GM19372 (cell line): ENCODE measurements at regions not wholly inside any gene's neighbourhood (a gene's known extent, or its start where the extent isn't known, plus 50 kb on each side); places are given as distances from the start of the nearest gene placed in this dataset.
"Not testable (repeated sequence)": the region's sequence is repeated elsewhere in the genome, so short reads cannot be mapped to it uniquely, and the experiment has no call there.

Source experiments
- ATAC-seq: cut with Tn5 transposase; IDR thresholded peaks from one replicate; pipeline ENCODE4 v1.9.1; 2021; ENCODE audit warnings: mild to moderate bottlenecking, low read depth, moderate library complexity; ENCODE audit not compliant: unreplicated experiment

DNA sequence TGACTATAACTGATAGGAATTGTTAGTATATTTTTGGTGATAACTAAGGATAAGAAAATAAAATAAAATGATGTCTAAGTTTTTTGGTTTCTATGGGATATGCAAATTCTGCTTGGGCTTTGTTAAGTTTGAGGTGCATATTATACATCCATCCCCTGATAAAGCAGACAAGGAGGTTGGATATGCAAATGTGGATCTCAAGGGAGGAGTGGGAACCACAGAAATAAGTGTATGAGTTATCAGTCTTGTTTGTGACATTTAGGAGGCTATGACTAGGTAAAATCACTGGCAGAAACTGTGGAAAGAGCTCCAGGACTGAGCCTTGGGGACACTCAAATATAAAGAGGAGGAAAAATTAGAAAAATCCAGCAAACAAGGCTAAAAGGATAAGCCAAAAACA is 719.4 kb downstream of the RERGL start:
- ATAC-seq: no peak

DNA sequence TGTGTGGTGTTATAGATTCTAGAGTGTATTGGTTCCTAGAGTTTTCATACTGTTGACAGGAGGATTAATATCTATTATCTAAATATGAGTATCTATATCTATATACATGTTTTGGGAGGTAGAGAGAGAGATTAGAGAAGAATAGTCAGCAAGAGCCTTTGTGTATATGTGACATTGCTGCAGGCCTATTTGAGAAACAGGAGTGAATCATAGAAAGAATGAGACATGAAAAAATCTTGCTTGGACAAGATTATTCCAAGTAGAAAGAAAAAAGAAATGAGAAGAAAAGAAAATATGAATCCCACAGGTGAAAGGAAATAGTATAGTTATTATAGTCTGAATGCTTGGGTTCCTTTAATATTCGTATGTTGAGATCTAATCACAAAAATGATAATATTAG is 720.4 kb downstream of the RERGL start:
- ATAC-seq: no peak

DNA sequence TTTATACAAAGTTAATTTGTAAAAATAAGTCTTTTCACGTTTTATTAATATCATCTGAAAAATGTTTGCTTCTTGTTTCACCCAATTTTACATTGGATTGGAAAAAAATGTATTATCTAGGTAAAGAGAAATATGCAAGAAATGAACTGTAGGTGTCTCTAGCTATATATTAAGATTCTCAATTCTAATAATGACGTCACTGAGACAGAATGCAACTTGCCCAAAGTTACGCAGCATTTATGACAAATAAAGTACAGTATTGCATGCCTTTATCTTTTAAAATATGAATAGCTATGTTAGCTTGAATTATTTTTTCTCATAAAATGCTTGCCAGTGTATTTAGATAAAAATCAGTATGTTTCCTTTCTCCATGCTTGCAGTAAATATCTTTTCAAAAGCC is 728.8 kb downstream of the RERGL start:
- ATAC-seq: no peak

DNA sequence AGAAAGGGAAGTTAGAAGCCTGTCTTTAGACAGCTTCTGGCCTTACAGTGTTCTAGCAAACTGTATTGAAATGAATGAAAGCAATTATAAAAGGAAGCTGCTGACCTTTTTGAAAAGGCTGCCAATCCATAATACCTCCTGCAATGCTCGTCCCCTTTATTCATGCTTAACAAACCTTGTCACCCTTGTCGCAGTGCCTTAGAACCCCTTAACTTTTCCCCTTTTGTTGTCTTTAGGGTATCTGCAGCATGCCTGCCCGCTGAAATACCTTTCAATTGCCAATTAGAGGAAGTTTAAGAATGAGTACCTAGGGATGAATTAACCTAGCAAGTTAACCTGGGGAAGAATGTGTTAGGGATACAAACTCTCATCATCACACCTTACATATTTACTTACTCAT is 731.2 kb downstream of the RERGL start:
- no peak for ATAC-seq

DNA sequence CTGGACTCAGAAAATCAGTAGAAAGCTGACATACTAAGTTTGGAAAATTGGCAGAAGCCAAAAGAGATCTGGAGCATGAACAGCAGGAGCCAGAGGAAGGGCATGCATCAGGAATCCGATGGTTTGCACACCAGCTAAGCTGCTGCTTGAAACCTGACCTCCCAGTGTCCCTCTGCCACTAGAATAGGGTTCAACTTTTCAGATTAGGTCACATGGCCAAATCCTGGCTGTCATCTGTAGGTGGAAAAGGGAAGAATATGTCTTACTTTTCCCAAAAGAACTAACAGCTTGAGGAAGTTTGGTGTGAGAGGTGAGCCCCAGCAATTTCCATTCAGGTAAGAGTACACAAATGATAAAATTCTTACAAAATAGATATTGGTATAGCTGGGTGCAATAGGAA is 732.6 kb downstream of the RERGL start:
- no peak for ATAC-seq

DNA sequence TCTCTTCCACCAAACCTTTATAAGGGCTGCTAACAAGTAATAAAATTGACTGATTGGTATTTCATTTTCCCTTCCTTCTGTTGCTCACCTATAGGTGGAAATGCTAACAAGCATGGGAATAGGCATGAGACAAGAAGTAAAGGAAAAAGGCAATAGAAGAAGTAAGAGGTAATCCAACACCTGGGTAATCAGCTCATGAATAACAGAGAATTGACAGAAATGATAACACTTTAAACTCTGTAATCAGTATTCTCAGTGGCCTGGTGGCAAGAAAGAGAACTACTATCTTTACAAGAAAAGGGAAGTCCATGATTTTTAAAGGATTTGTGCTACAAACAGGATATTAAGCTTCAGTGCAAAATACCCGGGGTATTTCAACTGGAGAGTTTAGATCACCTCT is 737.8 kb downstream of the RERGL start:
- no peak for ATAC-seq

DNA sequence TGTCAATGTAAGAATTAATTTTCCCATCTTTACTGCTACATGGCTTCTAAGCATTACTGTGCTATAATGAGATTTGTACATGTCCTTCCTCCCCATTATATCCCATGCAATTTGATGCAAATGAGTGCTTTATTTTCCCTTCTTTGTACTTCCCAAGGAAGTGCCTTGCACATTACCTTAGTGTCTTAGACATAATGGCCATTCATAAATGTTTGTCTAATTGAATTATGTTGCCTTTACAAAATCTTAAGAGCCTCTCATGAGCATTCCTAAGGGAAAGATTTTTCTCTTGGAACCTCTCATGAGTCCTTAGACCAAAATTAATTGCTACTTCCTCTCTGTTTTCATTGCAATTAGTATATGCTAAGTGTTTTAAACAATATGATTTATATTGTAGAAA is 741.7 kb downstream of the RERGL start:
- no peak for ATAC-seq

DNA sequence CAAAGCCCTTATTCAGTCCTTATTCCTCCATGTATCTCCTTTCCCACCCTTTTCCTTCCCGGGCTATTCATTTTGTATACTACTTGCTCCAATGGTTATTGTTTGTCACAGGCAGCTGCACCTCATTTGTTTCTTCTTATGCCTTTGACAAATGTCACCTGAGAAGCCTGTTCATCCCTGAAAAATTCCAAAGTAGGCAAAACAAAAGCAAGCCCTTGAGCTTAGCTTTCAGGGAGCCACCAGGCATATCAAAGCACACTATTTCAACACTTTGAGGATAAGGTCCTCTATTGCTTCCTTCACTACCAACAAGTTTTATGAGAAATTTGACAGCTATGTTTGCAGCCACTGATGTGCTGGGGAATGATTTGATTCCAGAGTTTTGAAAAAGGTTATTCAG is 738.7 kb upstream of the LMO3 start:
- no peak for ATAC-seq

DNA sequence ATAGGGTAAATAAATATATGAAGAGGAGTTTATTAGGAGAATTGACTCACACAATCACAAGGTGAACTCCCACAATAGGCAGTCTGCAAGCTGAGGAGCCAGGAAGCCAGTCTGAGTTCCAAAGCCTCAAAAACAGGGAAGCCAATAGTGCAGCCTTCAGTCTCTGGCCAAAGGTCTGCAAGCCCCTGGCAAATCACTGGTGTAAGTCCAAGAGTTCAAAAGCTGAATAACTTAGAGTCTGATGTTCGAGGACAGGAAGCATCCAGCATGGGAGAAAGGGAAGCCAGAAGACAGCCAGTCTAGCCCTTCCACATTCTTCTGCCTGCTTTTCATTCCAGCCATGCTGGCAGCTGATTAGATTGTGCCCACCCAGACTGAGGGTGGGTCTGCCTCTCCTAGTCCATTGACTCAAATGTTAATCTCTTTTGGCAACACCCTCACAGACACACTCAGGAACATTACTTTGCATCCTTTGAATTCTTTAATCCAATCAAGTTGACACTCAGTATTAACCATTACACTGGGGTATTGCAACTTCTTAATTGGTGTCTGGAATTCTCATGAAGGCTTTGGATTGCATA is 736.5 kb upstream of the LMO3 start:
- ATAC-seq: no peak

DNA sequence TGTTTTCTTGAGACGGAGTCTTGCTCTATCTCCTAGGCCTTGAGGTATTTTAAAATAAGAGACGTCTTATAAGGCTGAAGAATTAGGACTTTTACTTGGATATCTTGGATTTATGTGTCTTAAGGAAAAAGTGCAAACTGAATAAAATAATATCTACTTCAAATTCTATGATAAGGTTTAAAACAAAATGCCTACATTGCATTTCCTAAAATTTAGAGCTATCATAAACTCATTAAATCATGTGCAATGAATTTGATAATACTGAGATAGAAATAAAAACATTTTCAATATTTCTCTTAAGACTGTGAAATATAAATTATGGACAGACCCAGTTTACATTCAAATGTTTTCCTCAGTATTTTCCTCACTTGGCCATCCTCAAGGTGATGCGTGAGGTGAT is 729.5 kb upstream of the LMO3 start:
- no peak for ATAC-seq

DNA sequence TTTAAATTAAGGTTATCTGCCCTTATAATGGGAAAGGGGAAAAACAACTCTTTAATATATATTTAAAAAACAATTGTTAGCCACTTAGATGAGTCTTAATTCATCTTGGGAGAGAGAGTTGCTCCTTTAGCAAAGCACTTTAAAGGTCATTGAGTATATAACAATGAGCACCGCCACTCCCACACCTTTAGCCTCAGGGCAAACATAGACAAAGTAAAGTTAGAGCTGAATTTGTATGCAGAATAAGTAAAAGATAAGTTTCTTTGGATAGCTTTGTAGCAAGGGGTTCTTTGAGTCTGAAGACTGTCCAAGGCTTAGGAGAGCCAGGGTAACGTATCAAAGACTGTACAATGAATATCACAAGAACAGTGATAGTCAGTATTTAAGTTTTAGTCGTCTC is 728.8 kb upstream of the LMO3 start:
- no peak for ATAC-seq

DNA sequence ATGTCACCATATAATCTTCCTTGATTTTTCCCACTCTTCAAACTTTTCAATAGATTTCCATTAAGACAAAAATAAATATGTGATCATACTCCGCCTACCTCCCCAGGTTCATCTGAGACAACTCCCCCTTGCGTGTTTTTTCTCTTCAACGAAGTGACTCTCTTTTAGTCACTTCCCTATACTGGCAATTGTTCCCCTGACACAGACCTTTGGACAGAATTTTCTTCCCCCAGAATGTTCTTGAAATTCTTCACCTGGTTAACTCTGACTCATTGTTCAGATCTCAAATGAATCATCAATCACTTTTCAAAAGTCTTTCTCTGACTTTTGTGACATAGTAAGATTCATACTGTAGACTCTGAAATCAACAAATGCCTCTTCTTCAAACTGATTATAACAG is 727.3 kb upstream of the LMO3 start:
- no peak for ATAC-seq

DNA sequence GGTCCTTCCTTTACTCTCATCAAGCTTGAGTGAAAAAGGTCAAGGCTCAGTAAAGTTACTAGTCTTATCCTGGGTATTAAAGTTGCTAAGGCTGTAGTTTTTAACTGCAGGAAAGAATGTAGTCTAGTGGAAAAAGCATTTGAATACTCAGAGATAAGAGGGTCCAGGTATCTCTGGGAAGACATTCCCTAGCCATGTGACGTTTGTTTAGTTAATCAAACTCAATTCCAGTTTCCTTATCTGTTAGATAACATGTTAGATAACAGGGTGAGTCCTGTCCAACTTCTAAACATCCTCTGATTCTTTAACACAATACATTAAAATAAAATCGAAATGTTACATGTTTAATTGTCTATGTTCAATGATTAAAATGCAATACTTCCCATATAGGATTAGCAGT is 720.7 kb upstream of the LMO3 start:
- ATAC-seq: no peak

DNA sequence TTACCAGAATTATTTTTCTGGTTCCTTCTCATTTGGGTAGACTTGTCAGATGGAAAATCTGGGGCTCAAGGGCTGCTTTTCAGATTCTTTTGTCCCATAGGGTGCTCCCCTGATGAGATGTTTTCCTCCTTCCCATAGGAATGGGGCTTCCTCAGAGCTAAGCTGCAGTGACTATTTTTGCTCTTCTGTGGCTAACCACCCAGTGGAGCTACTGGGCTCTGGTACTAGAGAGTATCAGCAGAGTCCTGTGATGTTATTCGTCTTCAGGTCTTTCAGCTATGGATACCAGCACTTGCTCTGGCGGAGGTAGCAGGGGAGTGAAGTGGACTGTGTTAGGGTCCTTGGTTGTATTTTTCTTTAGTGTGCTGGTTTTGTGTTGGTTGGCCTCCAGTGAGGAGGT is 716.1 kb upstream of the LMO3 start:
- ATAC-seq: no peak

DNA sequence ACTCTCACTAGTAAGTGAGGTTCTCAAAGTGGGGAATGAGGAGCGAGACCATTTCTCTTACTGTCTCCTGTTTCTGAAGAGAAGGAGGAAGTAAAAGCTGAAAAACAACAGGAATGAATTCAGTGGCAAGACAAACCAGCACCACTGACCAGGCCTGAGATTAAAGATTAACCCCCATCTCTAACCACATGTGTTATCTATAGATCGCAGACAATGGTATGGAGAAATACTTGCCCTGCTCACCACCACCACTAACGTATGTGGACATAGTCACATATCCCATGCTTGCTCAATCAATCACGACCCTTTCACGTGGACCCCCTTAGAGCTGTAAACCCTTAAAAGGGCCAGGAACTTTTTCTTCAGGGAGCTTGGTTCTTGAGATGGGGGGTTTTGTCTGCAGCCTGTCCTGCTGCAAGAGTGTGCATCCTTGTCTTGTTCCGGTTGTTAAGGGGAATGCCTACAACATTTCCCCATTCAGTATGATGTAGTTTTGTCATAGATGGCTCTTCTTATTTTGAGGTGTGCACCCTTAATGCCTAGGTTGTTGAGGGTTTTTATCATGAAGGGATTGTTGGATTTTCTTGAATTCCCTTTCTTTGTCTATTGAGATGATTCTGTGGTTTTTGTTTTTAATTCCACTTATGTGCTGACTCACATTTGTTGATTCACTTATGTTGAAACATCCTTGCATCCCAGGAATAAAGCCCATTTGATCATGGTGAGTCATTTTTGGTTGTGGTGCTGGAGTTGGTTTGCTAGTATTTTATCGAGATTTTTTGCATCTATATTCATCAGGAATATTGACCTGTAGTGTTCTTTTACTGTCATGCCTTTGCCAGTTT is 698.8 kb upstream of the LMO3 start:
- no peak for ATAC-seq

DNA sequence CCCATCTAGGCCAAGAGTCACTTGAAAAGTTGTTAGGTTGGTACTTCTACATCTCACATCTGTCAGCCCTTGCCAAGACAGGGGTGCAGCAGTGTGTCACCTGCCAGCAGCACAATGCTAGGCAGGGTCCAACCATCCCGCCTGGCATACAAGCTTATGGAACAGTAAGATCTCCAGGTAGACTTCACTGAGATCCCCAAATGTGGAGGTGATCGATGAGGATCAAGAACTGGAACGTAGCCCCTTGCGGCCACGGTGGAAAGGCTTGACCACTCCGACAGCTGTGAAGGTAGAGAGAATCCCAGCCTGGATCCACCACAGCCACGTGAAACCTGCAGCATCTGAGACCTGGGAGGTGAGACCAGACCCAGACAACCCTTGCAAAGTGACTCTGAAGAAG is 696.0 kb upstream of the LMO3 start:
- no peak for ATAC-seq

DNA sequence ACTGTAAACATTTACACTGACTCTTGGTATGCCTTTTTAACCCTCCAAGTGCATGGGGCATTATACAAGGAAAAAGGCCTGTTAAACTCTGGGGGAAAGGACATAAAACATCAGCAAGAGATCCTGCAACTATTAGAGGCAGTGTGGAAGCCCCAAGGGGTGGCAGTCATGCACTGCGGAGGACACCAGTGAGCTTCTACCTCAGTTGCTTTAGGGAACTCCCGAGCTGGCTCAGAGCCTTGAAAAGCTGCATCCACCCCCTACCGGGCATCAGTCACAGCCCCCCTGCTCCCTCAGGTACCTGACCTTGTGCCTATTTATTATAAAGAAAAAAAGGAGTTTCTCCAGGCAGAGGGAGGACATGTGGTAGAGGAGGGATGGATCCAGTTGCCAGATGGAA is 695.6 kb upstream of the LMO3 start:
- no peak for ATAC-seq

DNA sequence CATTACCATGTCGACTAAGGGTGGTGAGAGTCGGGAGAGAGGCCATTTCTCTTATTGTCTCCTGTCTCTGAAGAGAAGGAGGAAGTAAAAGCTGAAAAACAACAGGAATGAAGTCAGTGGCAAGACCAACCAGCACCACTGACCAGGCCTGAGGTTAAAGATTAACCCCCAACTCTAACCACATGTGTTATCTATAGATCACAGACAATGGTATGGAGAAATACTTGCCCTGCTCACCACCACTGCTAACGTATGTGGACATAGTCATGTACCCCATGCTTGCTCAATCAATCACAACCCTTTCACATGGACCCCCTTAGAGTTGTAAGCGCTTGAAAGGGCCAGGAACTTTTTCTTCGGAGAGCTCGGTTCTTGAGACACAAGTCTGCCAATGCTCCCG is 690.9 kb upstream of the LMO3 start:
- ATAC-seq: no peak

DNA sequence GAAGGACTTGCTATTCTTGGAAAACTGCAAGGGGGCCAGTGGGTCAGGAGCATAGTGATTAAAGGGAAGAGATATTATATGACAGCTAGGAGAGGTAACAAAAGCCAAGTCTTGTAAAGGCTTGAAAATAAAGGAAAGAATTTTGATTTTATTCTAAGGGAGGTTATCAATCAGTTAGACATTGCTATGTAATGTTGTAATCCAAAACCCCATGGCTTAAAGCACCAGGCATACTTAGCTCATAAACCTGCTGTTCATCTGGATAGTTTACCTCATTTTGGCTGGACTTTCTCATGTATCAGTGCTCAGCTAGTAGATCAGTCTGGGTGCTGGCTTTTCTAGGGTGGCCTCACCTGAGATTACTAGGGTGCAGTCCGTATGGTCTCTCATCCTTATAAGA is 680.9 kb upstream of the LMO3 start:
- ATAC-seq: no peak

DNA sequence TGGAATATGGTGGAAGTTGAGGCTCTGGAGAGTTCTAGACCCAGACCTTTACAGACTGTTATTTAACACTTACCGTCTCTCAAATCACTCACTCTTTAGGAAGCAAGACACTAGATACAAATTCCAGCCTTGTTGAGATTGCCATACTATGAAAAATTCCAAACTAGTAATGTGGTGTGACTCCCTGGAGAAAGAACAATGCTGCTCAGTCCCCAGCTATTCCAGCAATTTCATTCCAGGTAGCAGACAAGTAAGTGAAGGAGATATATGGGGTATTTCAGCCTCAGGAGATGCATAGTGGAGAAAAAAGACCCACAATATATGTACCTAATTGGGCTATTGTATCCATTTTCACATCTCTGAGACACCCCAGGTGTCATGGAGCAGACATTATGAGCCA is 678.9 kb upstream of the LMO3 start:
- no peak for ATAC-seq

DNA sequence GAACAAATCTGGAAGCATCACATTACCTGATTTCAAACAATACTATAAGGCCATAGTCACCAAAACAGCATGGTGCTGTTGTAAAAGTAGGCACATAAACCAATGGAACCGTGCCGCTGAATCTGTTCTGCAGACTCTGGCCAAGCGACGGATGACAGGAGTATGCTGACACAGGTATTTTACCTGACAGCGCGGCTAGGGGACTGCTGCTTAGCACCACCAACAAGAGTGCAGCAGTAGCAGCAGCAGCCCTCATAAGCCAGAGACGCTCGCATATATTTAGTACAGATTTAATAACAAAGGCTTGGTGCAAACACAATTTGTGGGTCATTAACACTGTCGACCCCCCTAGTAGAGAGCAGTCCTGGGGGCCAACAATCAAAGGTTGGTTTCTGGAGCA is 677.6 kb upstream of the LMO3 start:
- no peak for ATAC-seq

DNA sequence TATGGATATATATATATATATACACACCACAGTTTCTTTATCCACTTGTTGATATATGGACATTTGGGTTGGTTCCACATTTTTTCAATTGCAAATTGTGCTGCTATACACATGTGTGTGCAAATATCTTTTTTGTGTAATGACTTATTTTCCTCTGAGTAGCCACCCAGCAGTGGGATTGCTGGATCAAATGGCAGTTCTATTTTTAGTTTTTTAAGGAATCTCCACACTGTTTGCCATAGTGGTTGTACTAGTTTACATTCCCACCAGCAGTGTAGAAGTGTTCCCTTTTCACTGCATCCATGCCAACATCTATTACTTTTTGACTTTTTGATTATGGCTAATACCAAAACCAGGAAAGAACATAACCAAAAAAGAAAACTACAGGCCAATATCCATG is 676.2 kb upstream of the LMO3 start:
- ATAC-seq: not testable (repeated sequence)

DNA sequence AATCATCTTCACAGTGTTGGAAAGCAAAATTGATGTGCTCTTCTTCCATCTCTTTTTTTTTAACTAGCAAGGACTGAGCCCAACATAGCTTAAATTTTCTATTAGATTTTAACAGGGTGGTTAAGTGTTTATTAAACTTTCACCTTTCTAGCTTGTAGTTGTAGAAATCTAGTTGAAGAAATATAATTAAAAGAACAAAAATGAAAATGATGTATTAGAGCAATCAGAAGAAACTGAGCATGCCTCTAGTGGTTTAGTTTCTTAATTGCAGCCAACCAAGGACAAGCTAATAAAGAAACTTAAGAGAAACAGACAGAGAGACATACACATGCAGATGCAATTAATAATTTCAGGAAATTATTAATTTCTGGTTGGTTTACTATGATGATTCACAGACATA is 673.0 kb upstream of the LMO3 start:
- ATAC-seq: no peak
